Heart right ventricle (tissue), 16 donors: ENCODE measurements at regions not wholly inside any gene's neighbourhood (a gene's known extent, or its start where the extent isn't known, plus 50 kb on each side); places are given as distances from the start of the nearest gene placed in this dataset.

Experiments used
- ATAC-seq, 8 donors: fragments of 200-7000 bp; cut with Tn5 transposase; one replicate each; pipeline ENCODE4 v1.9.1; 2020; ENCODE audit warnings: mild to moderate bottlenecking in 8 of 8, moderate library complexity in 8 of 8, moderate number of reproducible peaks in 1 of 8
- DNase-seq, 2 donors: peaks; one replicate each; pipeline ENCODE4 v3.0.0-alpha.2; 2020
- H3K27ac ChIP-seq, 10 donors: fragments of 200-600 bp; sonication (generic) in 2 of 10; one replicate each; pipeline versions ENCODE4 v1.5.0 to v1.8.0; 2020 to 2022; ENCODE audit warnings: mild to moderate bottlenecking in 3 of 10
- H3K27me3 ChIP-seq, 7 donors: fragments of 200-600 bp; one replicate each; pipeline ENCODE4 v1.8.0; 2021 to 2022; ENCODE audit warnings: mild to moderate bottlenecking in 2 of 7
- H3K36me3 ChIP-seq, 9 donors: fragments of 200-600 bp; sonication (generic) in 1 of 9; one replicate each; pipeline versions ENCODE4 v1.5.0 to v1.8.0; 2020 to 2022; ENCODE audit warnings: mild to moderate bottlenecking in 2 of 9
- H3K4me1 ChIP-seq, 9 donors: fragments of 200-600 bp; sonication (generic) in 1 of 9; one replicate each; pipeline versions ENCODE4 v1.5.0 to v1.8.0; 2020 to 2022; ENCODE audit warnings: mild to moderate bottlenecking in 4 of 9
- H3K4me3 ChIP-seq, 10 donors: fragments of 200-600 bp; sonication (generic) in 2 of 10; one replicate each; pipeline versions ENCODE4 v1.5.0 to v1.8.0; 2020 to 2022; ENCODE audit warnings: mild to moderate bottlenecking in 7 of 10, moderate library complexity in 2 of 10
- H3K9me3 ChIP-seq, 11 donors: fragments of 200-600 bp in 10 of 11; sonication (generic) in 2 of 11; one replicate each; pipeline versions ENCODE4 v1.5.0 to v1.8.0; 2013 to 2022; ENCODE audit warnings: mild to moderate bottlenecking in 2 of 11, control low read depth in 1 of 11, moderate library complexity in 1 of 11
- CTCF ChIP-seq, 9 donors: fragments of 200-600 bp; sonication (generic) in 2 of 9; IDR thresholded peaks; one replicate each; pipeline versions ENCODE4 v1.5.0 to v1.8.0; 2021 to 2022; ENCODE audit warnings: antibody characterized with exemption in 9 of 9, mild to moderate bottlenecking in 5 of 9, moderate library complexity in 1 of 9
- WGBS, 2 donors: extraction: QIAGEN DNeasy Blood & Tissue Kit; methylation state at CpG; one replicate each; pipeline ENCODE4 v1.1.7; 2013; ENCODE audit warnings: inconsistent platforms in 1 of 2; 5-methylcytosine and 5-hydroxymethylcytosine counted together
- intact Hi-C, 10 donors: fragments of 100-400 bp; cut with DNase I; formaldehyde crosslinking; loops; one replicate each; pipeline versions ENCODE4 v1.11.1 to v1.14.2; 2022
- donor health status: Arrhythmogenic right ventricular cardiomyopathy.
- donor health status: ischemic (EF 13 %, LVEDD 7.1; RV severe dilation, severe dysfunction).
- donor health status: healthy with polysubstance abuse.
- donor health status: DM: no; HTN: yes; CAD: no.
- donor health status: DM: no; HTN: no; CAD: no.
- donor health status: ischemic (EF 25% LVEDD 6.9; RV normal size, moderate dysfunction).
- donor health status: ischemic (EF 25% LVEDD 5.7; RV mildly dilated, moderate dysfunction).
- donor health status: healthy.
- donor health status: DM: yes; HTN: yes; CAD: no.
- donor health status: Ischemic cardiomyopathy.
- donor health status: ischemic (EF 35%, LVEDD 5.7; RV mildly dilated, moderate dysfunction).
- donor health status: nonischemic (EF 11% LVEDD 7.7; RV severe dilation, severe dysfunction).
- donor health status: DM: yes; HTN: yes; CAD: no.
- donor health status: PGD.
- donor health status: ischemic (EF 29% LVEDD 5.4; RV normal size, mild dysfunction).
- donor health status: nonischemic (EF 23%, LVEDD 6.1; RV moderate dilation, normal function).

GRCh38 chr18:37935086-37935485 is 369.5 kb upstream of the CELF4 start:
- H3K4me3 ChIP-seq, result no peak overlapping the region
- H3K27ac ChIP-seq, result no peak overlapping the region
- no peak for ATAC-seq
- intact Hi-C loops, result no loop called here
- no peaks in the 10 kb centered on the region for H3K4me1 ChIP-seq
- DNase-seq, result no peak
- H3K9me3 ChIP-seq, result peaks cover 0 to 20% (median 0%) of the 10 kb centered on the region in 11 donors
- 66 to 78% methylated on average over 2 of the region's 2 CpGs for WGBS, 2 donors
- no peak for TF ChIP-seq CTCF (IDR thresholded peaks at IDR 0.05)
- H3K27me3 ChIP-seq, result no peaks in the 10 kb centered on the region
- no peaks in the 10 kb centered on the region for H3K36me3 ChIP-seq

- Histone ChIP-seq H3K4me3 (no peak overlapping the region), H3K4me1 (no peaks in the 10 kb centered on the region), H3K27ac (no peak overlapping the region), H3K36me3 (no peaks in the 10 kb centered on the region), H3K9me3 (peaks cover 0 to 13% (median 0%) of the 10 kb centered on the region in 11 donors), H3K27me3 (no peaks in the 10 kb centered on the region)
- ATAC-seq (no peak), DNase-seq (no peak)
- TF ChIP-seq CTCF (IDR thresholded peaks at IDR 0.05), result no peak
- intact Hi-C loops, result no loop called here
- 78 to 79% methylated on average over 4 of the region's 4 CpGs for WGBS, 2 donors
Measured at GRCh38 chr18:37930640-37931039, 365.0 kb upstream of the CELF4 start.

GRCh38 chr18:37922162-37922561 is 356.6 kb upstream of the CELF4 start:
- ATAC-seq, result no peak
- Histone ChIP-seq H3K4me3 (no peak overlapping the region), H3K36me3 (no peaks in the 10 kb centered on the region), H3K27ac (no peak overlapping the region), H3K9me3 (no peaks in the 10 kb centered on the region), H3K27me3 (no peaks in the 10 kb centered on the region), H3K4me1 (no peaks in the 10 kb centered on the region)
- intact Hi-C loops, result no loop called here
- TF ChIP-seq CTCF (IDR thresholded peaks at IDR 0.05), result no peak
- no peak for DNase-seq

GRCh38 chr18:37920865-37921264 is 355.3 kb upstream of the CELF4 start:
- Histone ChIP-seq H3K9me3 (no peaks in the 10 kb centered on the region), H3K27me3 (no peaks in the 10 kb centered on the region), H3K4me3 (no peak overlapping the region), H3K27ac (no peak overlapping the region), H3K4me1 (no peaks in the 10 kb centered on the region), H3K36me3 (no peaks in the 10 kb centered on the region)
- DNase-seq, result no peak
- intact Hi-C loops, result no loop called here
- 77 to 79% methylated on average over 4 of the region's 4 CpGs for WGBS, 2 donors
- no peak for TF ChIP-seq CTCF (IDR thresholded peaks at IDR 0.05)
- ATAC-seq, result no peak

- no peaks in the 10 kb centered on the region for H3K36me3 ChIP-seq
- WGBS, 2 donors, result 96% methylated on average over 1 of the region's 1 CpG
- DNase-seq, result no peak
Measured at GRCh38 chr18:37913051-37913450, 347.5 kb upstream of the CELF4 start.

More at GRCh38 chr18:37913051-37913450, 347.5 kb upstream of the CELF4 start:
- no peaks in the 10 kb centered on the region for H3K4me1 ChIP-seq
- no peak overlapping the region for H3K4me3 ChIP-seq
- no peak for TF ChIP-seq CTCF (IDR thresholded peaks at IDR 0.05)
- H3K27me3 ChIP-seq, result no peaks in the 10 kb centered on the region
- intact Hi-C loops, result no loop called here
- H3K9me3 ChIP-seq, result no peaks in the 10 kb centered on the region
- no peak overlapping the region for H3K27ac ChIP-seq
- ATAC-seq, result no peak
